ENCODE measurements at regions not wholly inside any gene's neighbourhood (a gene's known extent, or its start where the extent isn't known, plus 50 kb on each side); places are given as distances from the start of the nearest gene placed in this dataset.
"Not testable (repeated sequence)": the region's sequence is repeated elsewhere in the genome, so short reads cannot be mapped to it uniquely, and the experiment has no call there.

GRCh38 chr12:75702477-75703093 lies 191.2 kb upstream of the KRR1 start:
- DNase-seq (ENCODE audit: low spot score): no peak
- intact Hi-C loops (cut with DNase I): no loop called here

- no peak for DNase-seq (ENCODE audit: low spot score)
- intact Hi-C loops (cut with DNase I): no loop called here
These were observed 190.4 kb upstream of the KRR1 start for GRCh38 chr12:75701859-75702258.

GRCh38 chr12:75699728-75700496 lies 188.5 kb upstream of the KRR1 start:
- no peak for DNase-seq (ENCODE audit: low spot score)
- intact Hi-C loops (cut with DNase I): no loop called here

- no peak for DNase-seq (ENCODE audit: low spot score)
- intact Hi-C loops (cut with DNase I): no loop called here
These were observed 187.8 kb upstream of the KRR1 start for GRCh38 chr12:75699251-75699650.

GRCh38 chr12:75698052-75698451 lies 186.6 kb upstream of the KRR1 start:
- intact Hi-C loops (cut with DNase I): no loop called here
- no peak for DNase-seq (ENCODE audit: low spot score)

GRCh38 chr12:75695926-75696325 lies 184.5 kb upstream of the KRR1 start:
- no peak for DNase-seq (ENCODE audit: low spot score)
- intact Hi-C loops (cut with DNase I): no loop called here

- intact Hi-C loops (cut with DNase I): no loop called here
- no peak for DNase-seq (ENCODE audit: low spot score)
These were observed 183.3 kb upstream of the KRR1 start for GRCh38 chr12:75694534-75695268.

- no peak for DNase-seq (ENCODE audit: low spot score)
- intact Hi-C loops (cut with DNase I): no loop called here
These were observed 181.5 kb upstream of the KRR1 start for GRCh38 chr12:75692876-75693275.

GRCh38 chr12:75690296-75690955 lies 179.0 kb upstream of the KRR1 start:
- intact Hi-C loops (cut with DNase I): no loop called here
- DNase-seq (ENCODE audit: low spot score): no peak

GRCh38 chr12:75686233-75686632 lies 174.8 kb upstream of the KRR1 start:
- DNase-seq (ENCODE audit: low spot score); intact Hi-C loops (cut with DNase I): not testable (repeated sequence)

- intact Hi-C loops (cut with DNase I): no loop called here
- DNase-seq (ENCODE audit: low spot score): no peak
These were observed 174.3 kb upstream of the KRR1 start for GRCh38 chr12:75685617-75686225.

GRCh38 chr12:75684678-75685616 lies 173.5 kb upstream of the KRR1 start:
- intact Hi-C loops (cut with DNase I): no loop called here

GRCh38 chr12:75683995-75684586 lies 172.7 kb upstream of the KRR1 start:
- intact Hi-C loops (cut with DNase I); DNase-seq (ENCODE audit: low spot score): not testable (repeated sequence)

More at GRCh38 chr12:75684678-75685616, 173.5 kb upstream of the KRR1 start:
- no peak for DNase-seq (ENCODE audit: low spot score)

GRCh38 chr12:75683220-75683619 lies 171.8 kb upstream of the KRR1 start:
- intact Hi-C loops (cut with DNase I): no loop called here
- no peak for DNase-seq (ENCODE audit: low spot score)

- DNase-seq (ENCODE audit: low spot score): no peak
- intact Hi-C loops (cut with DNase I): no loop called here
These were observed 166.1 kb upstream of the KRR1 start for GRCh38 chr12:75677522-75677921.

- intact Hi-C loops (cut with DNase I): no loop called here
These were observed 163.0 kb upstream of the KRR1 start for GRCh38 chr12:75674393-75674792.

GRCh38 chr12:75672200-75672599 lies 160.8 kb upstream of the KRR1 start:
- no peak for DNase-seq (ENCODE audit: low spot score)
- intact Hi-C loops (cut with DNase I): no loop called here

More at GRCh38 chr12:75674393-75674792, 163.0 kb upstream of the KRR1 start:
- no peak for DNase-seq (ENCODE audit: low spot score)

- no peak for DNase-seq (ENCODE audit: low spot score)
- intact Hi-C loops (cut with DNase I): no loop called here
These were observed 158.8 kb upstream of the KRR1 start for GRCh38 chr12:75670216-75670615.

All from posterior vena cava (tissue), 2 donors.